ENCODE measurements at regions not wholly inside any gene's neighbourhood (a gene's known extent, or its start where the extent isn't known, plus 50 kb on each side); places are given as distances from the start of the nearest gene placed in this dataset.

GRCh38 chr2:78967294-78967693 lies 58.2 kb upstream of the REG3G start:
- Mint-ChIP-seq H3K9me3 (peaks cover 5% of the 10 kb centered on the region), H3K4me1 (no peaks in the 10 kb centered on the region), H3K4me3 (no peak overlapping the region), H3K27me3 (no peaks in the 10 kb centered on the region), H3K36me3 (no peaks in the 10 kb centered on the region), H3K27ac (no peak overlapping the region)

GRCh38 chr2:78973630-78974029 lies 51.9 kb upstream of the REG3G start:
- Mint-ChIP-seq H3K27ac (no peak overlapping the region), H3K27me3 (no peaks in the 10 kb centered on the region), H3K4me1 (no peaks in the 10 kb centered on the region), H3K4me3 (no peak overlapping the region), H3K9me3 (peaks cover 5% of the 10 kb centered on the region), H3K36me3 (no peaks in the 10 kb centered on the region)
